Mammary epithelial cell (primary cell): ENCODE measurements at regions not wholly inside any gene's neighbourhood (a gene's known extent, or its start where the extent isn't known, plus 50 kb on each side); places are given as distances from the start of the nearest gene placed in this dataset.

Source experiments
- CTCF ChIP-seq, 2 donors: IDR thresholded peaks in 1 of 2; conservative IDR thresholded peaks in 1 of 2; 2 replicates each; pipeline ENCODE4 v1.5.1; 2011 to 2012; ENCODE audit warnings: inconsistent platforms in 2 of 2, low read length in 2 of 2, mild to moderate bottlenecking in 2 of 2, control low read depth in 1 of 2, low read depth in 1 of 2; ENCODE audit not compliant: insufficient read depth in 1 of 2; ENCODE audit errors: extremely low read depth in 1 of 2
- EZH2 ChIP-seq: IDR thresholded peaks from 2 replicates; pipeline ENCODE4 v1.6.1; 2012; ENCODE audit warnings: low read length, inconsistent platforms, borderline replicate concordance

GRCh38 chr7:24214670-24215069, 69.3 kb upstream of the NPY start:
- TF ChIP-seq CTCF (conservative IDR thresholded peaks at IDR 0.05 in 1 of 2, IDR thresholded peaks at IDR 0.05 in 1 of 2; ENCODE audit: extremely low read depth in 1 of 2, insufficient read depth in 1 of 2, low read depth in 1 of 2, low read length in 2 of 2): no peak
- no peak for TF ChIP-seq EZH2
